GM18520 (cell line): ENCODE measurements at regions not wholly inside any gene's neighbourhood (a gene's known extent, or its start where the extent isn't known, plus 50 kb on each side); places are given as distances from the start of the nearest gene placed in this dataset.
"Not testable (repeated sequence)": the region's sequence is repeated elsewhere in the genome, so short reads cannot be mapped to it uniquely, and the experiment has no call there.

ENCODE experiments used
- ATAC-seq: cut with Tn5 transposase; IDR thresholded peaks from one replicate; pipeline ENCODE4 v1.9.1; 2021; ENCODE audit not compliant: unreplicated experiment

- not testable (repeated sequence) for ATAC-seq
Measured at GRCh38 chr16:16448423-16448822, 69.5 kb downstream of the NPIPA7 start.

- ATAC-seq: not testable (repeated sequence)
Measured at GRCh38 chr16:16449712-16450237, 70.8 kb downstream of the NPIPA7 start.

GRCh38 chr16:16451721-16452410, 72.9 kb downstream of the NPIPA7 start:
- not testable (repeated sequence) for ATAC-seq

- ATAC-seq: not testable (repeated sequence)
Measured at GRCh38 chr16:16458579-16458978, 79.6 kb downstream of the NPIPA7 start.

GRCh38 chr16:16463792-16464191, 84.9 kb downstream of the NPIPA7 start:
- not testable (repeated sequence) for ATAC-seq

- ATAC-seq: not testable (repeated sequence)
Measured at GRCh38 chr16:16488919-16489318, 110.0 kb downstream of the NPIPA7 start.

DNA sequence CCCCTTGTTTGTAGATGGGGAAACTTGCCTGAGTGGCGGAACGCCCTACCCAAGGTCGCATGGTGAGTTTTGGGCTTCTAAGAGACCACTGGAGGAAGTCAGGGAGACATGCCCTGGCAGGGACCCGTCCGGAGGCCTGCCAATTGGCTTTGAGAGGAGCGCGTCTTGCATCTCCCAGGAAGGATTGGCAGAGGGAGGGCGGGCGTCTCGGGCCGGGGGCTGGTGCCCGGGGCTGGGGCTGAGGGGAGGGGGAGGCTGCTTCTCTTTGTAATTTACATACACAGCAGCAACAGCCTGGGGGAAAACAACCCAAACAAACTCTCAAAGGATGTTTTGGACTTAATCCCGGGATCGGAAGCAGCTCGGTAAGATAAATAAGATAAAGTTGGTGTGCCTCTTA, 110.5 kb downstream of the NPIPA7 start:
- ATAC-seq: not testable (repeated sequence)

DNA sequence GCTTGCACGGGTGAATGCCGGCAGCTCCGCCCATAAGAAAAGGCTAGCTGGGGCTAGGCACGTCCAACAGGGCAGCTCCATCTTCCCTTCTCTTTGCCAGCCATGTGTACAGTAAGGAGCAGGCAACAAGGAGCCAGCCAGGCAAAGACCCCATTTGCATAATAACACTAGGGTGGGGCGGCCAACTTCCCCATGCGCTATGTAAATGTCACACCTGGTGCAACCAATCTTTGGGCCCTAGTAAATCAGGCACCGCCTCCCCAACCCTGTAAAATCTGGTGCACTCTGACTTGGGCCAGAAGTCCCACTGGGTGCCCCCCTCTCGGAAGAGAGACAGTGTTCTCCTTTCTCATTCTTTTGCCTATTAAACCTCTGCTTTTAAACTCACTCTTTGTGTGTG, 115.2 kb downstream of the NPIPA7 start:
- ATAC-seq: not testable (repeated sequence)

DNA sequence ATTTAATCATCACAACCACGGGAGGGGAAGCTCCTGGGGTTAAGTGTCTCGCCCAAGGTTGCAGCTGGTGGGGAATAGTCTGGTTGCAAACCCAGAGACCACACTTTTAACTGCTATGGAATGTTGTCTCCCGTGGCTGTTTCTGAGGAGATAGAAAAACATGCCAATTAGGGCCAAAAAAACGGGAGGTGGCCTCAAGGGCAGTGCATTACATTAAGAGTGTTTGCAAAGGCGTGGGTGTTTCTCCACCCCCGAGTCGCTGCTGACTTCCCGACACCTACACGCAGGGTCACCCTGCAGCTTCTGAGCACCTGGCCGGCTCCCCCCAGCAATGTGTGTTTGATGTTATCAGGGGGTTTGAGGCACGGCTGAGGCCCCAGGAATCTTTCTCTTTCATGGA, 116.1 kb downstream of the NPIPA7 start:
- ATAC-seq: not testable (repeated sequence)

- not testable (repeated sequence) for ATAC-seq
Measured at GRCh38 chr16:16499875-16500274, 120.9 kb downstream of the NPIPA7 start.

DNA sequence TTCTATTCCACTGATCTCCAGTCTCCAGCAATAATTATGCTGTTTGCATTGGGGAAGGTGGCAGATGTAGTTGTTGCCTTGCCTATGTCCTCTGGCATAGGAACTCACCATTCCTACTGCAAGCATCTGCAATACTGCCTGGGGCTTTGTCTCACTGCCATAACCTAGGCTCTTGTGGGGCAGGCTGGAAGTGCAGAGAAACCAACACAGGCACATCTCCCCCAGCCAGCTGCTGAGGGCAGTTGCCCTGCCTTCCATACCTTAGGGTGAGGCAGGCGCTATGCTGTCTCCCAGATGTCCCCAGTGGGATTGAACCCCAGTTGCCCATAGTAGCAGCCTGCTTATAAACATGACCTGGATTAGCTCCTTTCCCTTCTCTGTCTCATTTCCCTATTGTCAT, 128.1 kb downstream of the NPIPA7 start:
- not testable (repeated sequence) for ATAC-seq

GRCh38 chr16:16508344-16508743, 129.4 kb downstream of the NPIPA7 start:
- not testable (repeated sequence) for ATAC-seq

DNA sequence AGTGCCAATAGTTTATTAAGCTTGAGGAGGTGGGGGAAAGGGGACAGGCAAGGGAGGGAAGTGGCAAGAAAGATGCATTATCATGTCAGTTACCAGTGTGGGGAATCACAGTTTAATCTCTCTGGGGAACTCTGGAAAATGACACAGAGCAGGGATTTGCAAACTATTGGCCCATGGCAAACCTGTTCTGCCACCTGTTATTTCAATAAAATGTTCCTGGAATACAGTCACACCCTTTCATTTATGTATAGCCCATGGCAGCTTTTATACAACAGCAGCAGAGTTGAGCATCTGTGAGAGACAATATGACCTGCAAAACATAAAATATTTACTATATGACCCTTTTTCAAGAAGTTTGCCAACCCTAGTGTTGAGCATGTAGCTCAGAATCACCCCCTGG, 140.5 kb downstream of the NPIPA7 start:
- not testable (repeated sequence) for ATAC-seq

DNA sequence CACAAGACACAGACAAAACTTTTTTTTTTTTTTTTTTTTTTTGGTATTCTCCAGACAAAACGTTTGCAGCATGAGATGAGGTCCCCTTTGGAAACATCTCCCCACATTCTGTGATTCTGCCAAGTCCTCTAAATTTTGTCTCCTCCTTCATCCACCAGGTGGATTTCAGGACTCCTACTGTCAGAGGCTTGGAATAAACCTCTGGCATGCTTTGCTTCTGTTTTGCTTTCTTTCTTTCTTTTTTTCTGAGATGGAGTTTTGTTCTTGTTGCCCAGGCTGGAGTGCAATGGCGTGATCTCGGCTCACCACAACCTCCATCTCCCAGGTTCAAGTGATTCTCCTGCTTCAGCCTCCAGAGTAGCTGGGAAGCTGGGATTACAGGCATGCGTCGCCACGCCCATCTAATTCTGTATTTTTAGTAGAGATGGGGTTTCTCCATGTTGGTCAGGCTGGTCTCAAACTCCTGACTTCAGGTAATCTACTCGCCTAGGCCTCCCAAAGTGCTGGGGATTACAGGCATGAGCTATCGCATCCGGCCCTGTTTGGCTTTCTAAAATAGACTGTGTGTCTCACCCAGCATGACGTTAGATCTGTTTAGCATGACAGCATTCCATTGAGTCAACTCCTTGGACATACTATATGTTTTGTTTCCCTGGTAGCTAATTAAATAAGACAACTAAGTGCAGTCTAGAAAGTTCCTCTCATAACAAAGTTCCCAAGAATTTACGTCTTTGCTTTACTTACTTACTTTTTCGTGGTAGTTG, 142.5 kb downstream of the NPIPA7 start:
- not testable (repeated sequence) for ATAC-seq

DNA sequence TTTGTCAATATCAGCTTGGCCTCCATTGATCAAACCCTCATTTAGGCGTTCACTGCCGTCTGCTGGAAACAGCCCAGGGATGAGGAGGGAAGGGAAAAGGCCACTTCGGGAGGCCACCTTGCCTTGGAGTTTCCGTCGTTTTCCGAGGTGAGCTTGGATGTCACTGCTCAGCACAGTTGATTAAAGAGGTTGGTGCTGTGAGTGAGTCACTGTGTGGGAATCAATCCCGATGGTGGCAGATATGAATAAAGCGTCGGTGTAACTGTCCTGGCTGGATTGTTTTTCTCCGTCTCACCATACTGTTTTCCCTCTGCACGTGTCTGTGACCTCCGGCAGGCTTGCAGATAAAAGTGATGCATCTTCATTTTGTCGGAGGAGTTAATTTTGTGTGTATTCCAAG, 148.1 kb downstream of the NPIPA7 start:
- not testable (repeated sequence) for ATAC-seq

DNA sequence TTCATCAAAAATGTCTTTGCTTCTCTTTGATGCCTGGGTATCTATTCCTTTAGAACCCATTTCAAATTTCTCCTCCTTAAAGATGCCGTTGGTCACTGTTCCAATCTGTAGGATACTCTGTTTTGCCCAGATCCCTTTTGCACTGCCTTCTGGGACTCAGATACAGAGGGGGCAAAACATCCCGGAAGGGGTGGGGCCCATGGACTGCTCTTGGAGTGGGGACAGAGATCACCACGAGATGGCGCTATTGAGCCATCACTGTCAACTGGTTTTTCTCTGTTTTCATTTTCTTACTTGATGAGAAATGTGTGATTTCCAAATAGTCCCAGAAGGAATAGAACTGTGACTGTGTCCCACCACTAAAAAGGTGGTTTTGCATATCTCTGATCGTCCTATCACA, 151.8 kb downstream of the NPIPA7 start:
- not testable (repeated sequence) for ATAC-seq

DNA sequence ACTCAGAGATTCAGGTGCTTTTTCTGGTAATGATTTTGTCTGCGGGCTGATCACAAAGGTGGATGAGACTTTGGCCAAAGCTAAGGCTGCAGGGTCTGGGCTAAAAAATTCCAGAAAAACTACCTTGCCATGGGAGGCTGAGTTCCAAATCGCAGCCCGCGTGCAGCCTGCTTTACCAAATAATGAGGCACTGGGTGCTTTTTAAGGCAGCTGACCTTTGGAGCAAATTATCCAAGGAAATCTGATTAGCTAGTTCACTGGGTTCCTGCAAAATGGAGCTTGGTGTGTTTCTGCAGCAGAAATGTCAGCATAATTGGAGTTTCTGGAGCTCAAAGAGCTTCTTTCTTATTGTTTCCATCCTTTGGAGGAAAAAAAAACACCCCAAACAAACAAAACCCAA, 156.6 kb downstream of the NPIPA7 start:
- ATAC-seq: not testable (repeated sequence)

DNA sequence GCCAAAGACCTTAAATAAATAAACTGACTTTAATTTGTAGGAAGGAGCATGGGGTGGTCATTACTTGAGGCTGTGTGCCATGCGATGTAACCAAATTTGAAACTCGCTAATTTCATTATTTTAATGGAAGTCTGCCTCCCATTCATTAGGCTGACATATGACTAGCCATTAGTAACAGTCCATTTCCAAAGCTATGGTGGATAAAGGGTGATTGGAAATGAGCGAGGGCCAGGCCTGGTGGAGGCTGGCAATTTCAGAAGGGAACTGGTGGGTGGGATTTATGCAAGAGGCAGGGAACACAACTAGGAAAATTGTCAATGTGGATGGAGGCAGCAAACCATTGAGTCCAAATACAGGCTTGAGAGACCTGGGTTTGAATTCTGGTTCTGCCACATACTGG, 157.2 kb downstream of the NPIPA7 start:
- not testable (repeated sequence) for ATAC-seq

- ATAC-seq: not testable (repeated sequence)
Measured at GRCh38 chr16:16549710-16550109, 170.8 kb downstream of the NPIPA7 start.

- not testable (repeated sequence) for ATAC-seq
Measured at GRCh38 chr16:16550824-16551223, 171.9 kb downstream of the NPIPA7 start.

DNA sequence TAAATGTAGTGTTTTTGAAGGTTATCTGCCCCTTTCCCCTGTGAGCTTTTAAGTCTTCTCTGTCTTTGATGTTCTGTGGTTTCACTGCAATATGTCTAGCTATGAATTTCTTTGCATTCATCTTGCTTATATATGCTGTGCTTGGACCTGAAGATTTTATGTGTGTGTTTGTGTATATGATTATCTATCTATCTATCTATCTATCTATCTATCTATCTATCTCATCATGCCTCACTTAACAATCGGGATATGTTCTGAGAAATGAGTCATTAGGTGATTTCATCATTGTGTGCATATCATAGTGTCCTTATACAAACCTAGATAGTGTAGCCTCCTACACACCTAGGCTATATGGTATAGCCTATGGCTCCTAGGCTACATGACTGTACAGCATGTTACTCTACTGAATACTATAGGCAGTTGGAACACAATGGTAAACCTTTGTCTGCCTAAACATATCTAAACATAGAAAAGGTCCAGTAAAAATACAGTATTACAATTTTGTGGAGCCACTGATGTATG, 173.9 kb downstream of the NPIPA7 start:
- not testable (repeated sequence) for ATAC-seq
